ENCODE measurements at regions not wholly inside any gene's neighbourhood (a gene's known extent, or its start where the extent isn't known, plus 50 kb on each side); places are given as distances from the start of the nearest gene placed in this dataset.

- H3K4me1 Mint-ChIP-seq (ENCODE audit: low read depth), result no peaks in the 10 kb centered on the region
- H3K9me3 Mint-ChIP-seq, result peaks cover 31% of the 10 kb centered on the region
- no peaks in the 10 kb centered on the region for H3K36me3 Mint-ChIP-seq (ENCODE audit: low read depth)
- H3K4me3 Mint-ChIP-seq, result no peak overlapping the region
- no peak overlapping the region for H3K27ac Mint-ChIP-seq
- no peaks in the 10 kb centered on the region for H3K27me3 Mint-ChIP-seq (ENCODE audit: low read depth)
These were observed 655.2 kb downstream of the HDGFL1 start for GRCh38 chr6:23224540-23224939.

- Mint-ChIP-seq H3K27me3 (ENCODE audit: low read depth) (no peaks in the 10 kb centered on the region), H3K4me1 (ENCODE audit: low read depth) (no peaks in the 10 kb centered on the region), H3K4me3 (no peak overlapping the region), H3K27ac (no peak overlapping the region), H3K36me3 (ENCODE audit: low read depth) (no peaks in the 10 kb centered on the region), H3K9me3 (peaks cover 28% of the 10 kb centered on the region)
These were observed 659.2 kb downstream of the HDGFL1 start for GRCh38 chr6:23228439-23229024.

- Mint-ChIP-seq H3K36me3 (ENCODE audit: low read depth) (no peaks in the 10 kb centered on the region), H3K27me3 (ENCODE audit: low read depth) (no peaks in the 10 kb centered on the region), H3K4me3 (no peak overlapping the region), H3K4me1 (ENCODE audit: low read depth) (no peaks in the 10 kb centered on the region), H3K27ac (no peak overlapping the region), H3K9me3 (peaks cover 9% of the 10 kb centered on the region)
These were observed 674.5 kb downstream of the HDGFL1 start for GRCh38 chr6:23243854-23244253.

- no peaks in the 10 kb centered on the region for H3K4me1 Mint-ChIP-seq (ENCODE audit: low read depth)
These were observed 674.9 kb downstream of the HDGFL1 start for GRCh38 chr6:23244300-23244699.

GRCh38 chr6:23245572-23245971 is 676.2 kb downstream of the HDGFL1 start:
- Mint-ChIP-seq H3K4me1 (ENCODE audit: low read depth) (no peaks in the 10 kb centered on the region), H3K4me3 (no peak overlapping the region), H3K27me3 (ENCODE audit: low read depth) (no peaks in the 10 kb centered on the region), H3K9me3 (peaks cover 9% of the 10 kb centered on the region), H3K36me3 (ENCODE audit: low read depth) (no peaks in the 10 kb centered on the region), H3K27ac (no peak overlapping the region)

More at GRCh38 chr6:23244300-23244699, 674.9 kb downstream of the HDGFL1 start:
- peaks cover 9% of the 10 kb centered on the region for H3K9me3 Mint-ChIP-seq
- H3K27ac Mint-ChIP-seq, result no peak overlapping the region
- no peaks in the 10 kb centered on the region for H3K36me3 Mint-ChIP-seq (ENCODE audit: low read depth)
- no peak overlapping the region for H3K4me3 Mint-ChIP-seq
- no peaks in the 10 kb centered on the region for H3K27me3 Mint-ChIP-seq (ENCODE audit: low read depth)

- no peaks in the 10 kb centered on the region for H3K4me1 Mint-ChIP-seq (ENCODE audit: low read depth)
- no peak overlapping the region for H3K4me3 Mint-ChIP-seq
- no peak overlapping the region for H3K27ac Mint-ChIP-seq
- no peaks in the 10 kb centered on the region for H3K36me3 Mint-ChIP-seq (ENCODE audit: low read depth)
- no peaks in the 10 kb centered on the region for H3K27me3 Mint-ChIP-seq (ENCODE audit: low read depth)
- peaks cover 4% of the 10 kb centered on the region for H3K9me3 Mint-ChIP-seq
These were observed 677.5 kb downstream of the HDGFL1 start for GRCh38 chr6:23246896-23247295.

- no peak overlapping the region for H3K27ac Mint-ChIP-seq
- no peaks in the 10 kb centered on the region for H3K4me1 Mint-ChIP-seq (ENCODE audit: low read depth)
- no peaks in the 10 kb centered on the region for H3K36me3 Mint-ChIP-seq (ENCODE audit: low read depth)
- H3K4me3 Mint-ChIP-seq, result no peak overlapping the region
- no peaks in the 10 kb centered on the region for H3K27me3 Mint-ChIP-seq (ENCODE audit: low read depth)
- peaks cover 4% of the 10 kb centered on the region for H3K9me3 Mint-ChIP-seq
These were observed 681.2 kb downstream of the HDGFL1 start for GRCh38 chr6:23250556-23250955.

- Mint-ChIP-seq H3K27ac (no peak overlapping the region), H3K4me3 (no peak overlapping the region), H3K27me3 (ENCODE audit: low read depth) (no peaks in the 10 kb centered on the region), H3K4me1 (ENCODE audit: low read depth) (no peaks in the 10 kb centered on the region), H3K9me3 (peaks cover 19% of the 10 kb centered on the region), H3K36me3 (ENCODE audit: low read depth) (no peaks in the 10 kb centered on the region)
These were observed 693.5 kb downstream of the HDGFL1 start for GRCh38 chr6:23262864-23263263.

GRCh38 chr6:23265270-23265669 is 695.9 kb downstream of the HDGFL1 start:
- H3K27me3 Mint-ChIP-seq (ENCODE audit: low read depth), result no peaks in the 10 kb centered on the region
- H3K4me1 Mint-ChIP-seq (ENCODE audit: low read depth), result no peaks in the 10 kb centered on the region
- H3K27ac Mint-ChIP-seq, result no peak overlapping the region
- no peaks in the 10 kb centered on the region for H3K36me3 Mint-ChIP-seq (ENCODE audit: low read depth)
- no peak overlapping the region for H3K4me3 Mint-ChIP-seq
- H3K9me3 Mint-ChIP-seq, result peaks cover 8% of the 10 kb centered on the region

GRCh38 chr6:23266536-23266935 is 697.2 kb downstream of the HDGFL1 start:
- Mint-ChIP-seq H3K9me3 (no peaks in the 10 kb centered on the region), H3K27ac (no peak overlapping the region), H3K36me3 (ENCODE audit: low read depth) (no peaks in the 10 kb centered on the region), H3K4me3 (no peak overlapping the region), H3K4me1 (ENCODE audit: low read depth) (no peaks in the 10 kb centered on the region), H3K27me3 (ENCODE audit: low read depth) (no peaks in the 10 kb centered on the region)

- no peak overlapping the region for H3K4me3 Mint-ChIP-seq
These were observed 698.3 kb downstream of the HDGFL1 start for GRCh38 chr6:23267651-23268050.

GRCh38 chr6:23268348-23268747 is 699.0 kb downstream of the HDGFL1 start:
- no peaks in the 10 kb centered on the region for H3K27me3 Mint-ChIP-seq (ENCODE audit: low read depth)
- no peak overlapping the region for H3K27ac Mint-ChIP-seq
- no peak overlapping the region for H3K4me3 Mint-ChIP-seq
- H3K36me3 Mint-ChIP-seq (ENCODE audit: low read depth), result no peaks in the 10 kb centered on the region
- H3K4me1 Mint-ChIP-seq (ENCODE audit: low read depth), result no peaks in the 10 kb centered on the region
- H3K9me3 Mint-ChIP-seq, result no peaks in the 10 kb centered on the region

More at GRCh38 chr6:23267651-23268050, 698.3 kb downstream of the HDGFL1 start:
- H3K4me1 Mint-ChIP-seq (ENCODE audit: low read depth), result no peaks in the 10 kb centered on the region
- H3K27me3 Mint-ChIP-seq (ENCODE audit: low read depth), result no peaks in the 10 kb centered on the region
- H3K9me3 Mint-ChIP-seq, result no peaks in the 10 kb centered on the region
- no peak overlapping the region for H3K27ac Mint-ChIP-seq
- no peaks in the 10 kb centered on the region for H3K36me3 Mint-ChIP-seq (ENCODE audit: low read depth)

- H3K27me3 Mint-ChIP-seq (ENCODE audit: low read depth), result no peaks in the 10 kb centered on the region
- no peak overlapping the region for H3K27ac Mint-ChIP-seq
- H3K4me1 Mint-ChIP-seq (ENCODE audit: low read depth), result no peaks in the 10 kb centered on the region
- H3K36me3 Mint-ChIP-seq (ENCODE audit: low read depth), result no peaks in the 10 kb centered on the region
- H3K4me3 Mint-ChIP-seq, result no peak overlapping the region
- no peaks in the 10 kb centered on the region for H3K9me3 Mint-ChIP-seq
These were observed 700.1 kb downstream of the HDGFL1 start for GRCh38 chr6:23269436-23269835.

GRCh38 chr6:23272536-23272935 is 703.2 kb downstream of the HDGFL1 start:
- no peak overlapping the region for H3K4me3 Mint-ChIP-seq
- H3K27ac Mint-ChIP-seq, result no peak overlapping the region
- no peaks in the 10 kb centered on the region for H3K27me3 Mint-ChIP-seq (ENCODE audit: low read depth)
- H3K36me3 Mint-ChIP-seq (ENCODE audit: low read depth), result no peaks in the 10 kb centered on the region
- H3K9me3 Mint-ChIP-seq, result no peaks in the 10 kb centered on the region
- H3K4me1 Mint-ChIP-seq (ENCODE audit: low read depth), result no peaks in the 10 kb centered on the region

GRCh38 chr6:23277521-23278179 is 708.3 kb downstream of the HDGFL1 start:
- no peaks in the 10 kb centered on the region for H3K36me3 Mint-ChIP-seq (ENCODE audit: low read depth)
- no peak overlapping the region for H3K4me3 Mint-ChIP-seq
- H3K27me3 Mint-ChIP-seq (ENCODE audit: low read depth), result no peaks in the 10 kb centered on the region
- no peaks in the 10 kb centered on the region for H3K9me3 Mint-ChIP-seq
- no peak overlapping the region for H3K27ac Mint-ChIP-seq
- no peaks in the 10 kb centered on the region for H3K4me1 Mint-ChIP-seq (ENCODE audit: low read depth)
